GM19025 (cell line): ENCODE measurements at regions not wholly inside any gene's neighbourhood (a gene's known extent, or its start where the extent isn't known, plus 50 kb on each side); places are given as distances from the start of the nearest gene placed in this dataset.

ENCODE experiments used
- ATAC-seq: cut with Tn5 transposase; IDR thresholded peaks from one replicate; pipeline ENCODE4 v1.9.1; 2021; ENCODE audit warnings: mild to moderate bottlenecking, low read depth, moderate library complexity; ENCODE audit not compliant: unreplicated experiment

- ATAC-seq: no peak
Observed at GRCh38 chr22:49592780-49593501, 234.7 kb downstream of the BRD1 start.

DNA sequence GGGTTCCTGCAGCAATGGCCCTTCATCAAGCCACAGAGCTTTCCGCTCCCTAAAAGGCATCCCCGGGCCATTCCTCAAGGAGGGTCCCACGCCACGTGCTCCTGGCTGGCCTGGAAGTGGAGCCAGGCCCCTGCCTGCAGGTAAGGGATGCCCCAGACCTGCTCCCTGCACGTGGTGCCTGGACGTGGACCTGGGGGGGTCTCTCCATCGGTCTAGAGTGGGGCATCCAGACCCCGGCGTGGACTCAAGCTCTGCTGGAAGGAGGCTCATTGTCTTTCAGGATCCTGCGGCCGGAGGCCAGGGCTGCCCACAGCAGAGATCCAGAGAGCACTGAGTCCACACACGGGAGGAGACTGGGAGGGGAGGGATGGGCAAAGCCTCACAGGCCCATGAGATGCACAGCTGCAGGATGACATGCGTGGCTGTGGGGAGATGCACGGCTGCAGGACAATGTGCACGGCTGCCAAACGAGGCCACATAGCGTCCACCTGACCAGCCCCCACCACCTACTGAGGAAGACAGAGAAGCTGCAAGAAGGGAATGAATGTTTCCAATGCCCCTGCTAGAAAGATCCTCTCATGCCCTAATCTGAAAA, 236.7 kb downstream of the BRD1 start:
- ATAC-seq: no peak

- no peak for ATAC-seq
Observed at GRCh38 chr22:49590381-49590780, 237.3 kb downstream of the BRD1 start.

DNA sequence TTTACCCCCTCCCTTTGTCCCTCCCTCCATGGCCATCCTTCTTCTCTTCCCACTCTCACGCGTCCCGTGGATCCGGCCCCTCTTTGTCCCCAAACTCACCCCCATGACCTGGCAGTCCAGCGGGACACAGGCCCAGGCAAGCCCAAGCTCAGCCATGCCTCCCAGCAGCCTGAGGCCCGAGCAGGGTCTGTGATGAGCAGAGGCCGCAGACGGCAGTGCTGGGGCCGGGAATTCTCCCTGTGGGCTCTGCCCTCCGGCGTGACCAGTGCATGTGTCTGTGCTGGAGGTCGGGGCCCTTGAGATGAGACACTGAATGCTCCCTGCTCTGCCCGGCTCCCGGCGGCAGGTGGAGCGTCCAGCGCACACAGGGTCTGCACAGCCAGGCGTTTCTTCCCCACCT, 237.9 kb downstream of the BRD1 start:
- no peak for ATAC-seq

DNA sequence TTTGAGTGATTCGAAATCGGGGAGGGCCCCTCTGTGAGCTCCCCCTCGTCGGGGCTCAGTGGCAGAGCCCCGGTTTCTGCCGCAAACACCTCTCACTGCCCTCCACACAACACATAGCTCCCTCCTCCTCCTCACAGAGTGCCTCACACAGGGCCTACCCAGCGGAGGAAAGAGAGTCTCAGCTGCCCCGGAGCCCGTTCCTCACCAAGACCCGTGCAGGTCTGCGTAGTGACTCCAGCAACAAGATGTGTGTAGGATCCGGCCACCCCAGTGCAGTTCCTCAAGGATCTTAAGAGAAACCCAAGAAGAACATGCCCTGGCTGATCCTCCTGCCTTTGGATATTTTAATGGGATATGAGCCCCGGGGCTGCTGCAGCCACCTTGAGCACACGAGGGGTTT, 238.4 kb downstream of the BRD1 start:
- ATAC-seq: no peak

DNA sequence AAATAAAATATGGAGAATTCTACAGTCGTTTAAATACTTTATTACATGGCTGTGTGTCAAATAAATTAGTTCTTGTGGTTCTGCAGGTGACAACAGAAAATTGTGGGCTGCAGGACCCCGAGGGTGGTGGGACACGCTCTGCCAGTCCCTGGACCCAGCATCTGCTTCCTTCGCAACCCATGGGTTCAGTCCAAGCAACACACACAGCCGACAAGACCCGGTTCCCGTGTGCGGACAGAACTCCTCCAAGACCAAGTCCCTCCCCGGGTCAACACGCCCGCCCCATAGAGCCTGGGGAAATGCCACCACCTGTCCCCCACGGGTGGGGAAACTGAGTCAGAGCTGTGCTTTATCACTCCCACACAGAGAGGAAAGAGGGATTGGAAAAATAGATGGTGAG, 238.9 kb downstream of the BRD1 start:
- no peak for ATAC-seq

GRCh38 chr22:49587987-49588386, 239.7 kb downstream of the BRD1 start:
- ATAC-seq: no peak

GRCh38 chr22:49587421-49587820, 240.3 kb downstream of the BRD1 start:
- ATAC-seq: no peak

- no peak for ATAC-seq
Observed at GRCh38 chr22:49586873-49587272, 240.8 kb downstream of the BRD1 start.

DNA sequence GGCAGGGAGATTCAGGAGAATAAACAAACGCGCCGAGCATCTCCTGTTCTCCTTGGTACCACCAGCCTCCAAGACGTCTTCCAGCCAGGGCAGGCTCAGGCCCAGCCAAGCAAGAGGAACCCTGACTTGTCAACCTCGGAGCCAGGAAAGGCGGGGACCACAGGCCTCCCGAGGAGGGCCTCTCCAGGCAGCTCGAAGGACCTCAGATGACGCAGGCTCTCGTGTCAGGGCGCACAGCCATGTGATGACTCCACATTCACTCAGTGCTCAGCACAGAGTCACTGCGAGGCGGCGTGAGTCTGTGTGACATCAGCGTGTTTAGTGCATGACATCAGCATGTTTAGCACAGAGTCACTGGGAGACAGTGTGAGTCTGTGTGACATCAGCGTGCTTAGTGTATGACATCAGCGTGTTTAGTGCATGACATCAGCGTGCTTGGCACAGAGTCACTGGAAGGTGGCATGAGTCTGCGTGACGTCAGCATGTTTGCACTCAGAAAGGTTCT, 241.4 kb downstream of the BRD1 start:
- no peak for ATAC-seq

GRCh38 chr22:49585461-49586243, 242.0 kb downstream of the BRD1 start:
- no peak for ATAC-seq

DNA sequence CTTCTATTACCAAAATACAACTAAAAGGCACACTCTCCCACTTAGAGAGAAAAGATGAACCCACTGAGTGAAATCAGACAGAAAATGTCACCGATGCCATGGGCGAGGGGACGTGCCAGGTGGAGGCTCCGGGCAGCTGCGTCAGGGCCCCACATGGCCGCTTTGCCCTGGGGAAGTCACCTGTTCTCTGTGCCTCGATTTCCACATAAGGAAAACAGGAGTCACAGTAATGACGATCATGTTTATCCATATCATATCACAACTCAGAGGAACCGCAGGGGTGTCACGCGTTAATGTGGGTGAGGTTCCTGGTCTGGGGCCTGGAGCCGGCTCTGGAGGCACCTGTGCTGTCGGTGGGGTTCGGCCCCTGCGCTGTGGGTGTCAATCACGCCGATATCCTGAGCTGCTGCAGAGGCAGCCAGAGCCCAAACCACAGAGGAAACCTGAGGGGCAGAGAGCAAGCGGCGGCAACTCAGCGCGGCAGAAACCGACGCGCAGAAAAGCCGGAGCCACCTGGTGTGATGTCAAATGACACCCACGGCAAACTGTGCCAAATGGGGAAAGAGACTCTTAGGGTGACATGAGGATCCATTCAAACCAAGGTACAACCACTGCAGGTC, 243.7 kb downstream of the BRD1 start:
- no peak for ATAC-seq

- ATAC-seq: no peak
Observed at GRCh38 chr22:49583341-49583740, 244.3 kb downstream of the BRD1 start.

GRCh38 chr22:49582678-49583077, 245.0 kb downstream of the BRD1 start:
- no peak for ATAC-seq

DNA sequence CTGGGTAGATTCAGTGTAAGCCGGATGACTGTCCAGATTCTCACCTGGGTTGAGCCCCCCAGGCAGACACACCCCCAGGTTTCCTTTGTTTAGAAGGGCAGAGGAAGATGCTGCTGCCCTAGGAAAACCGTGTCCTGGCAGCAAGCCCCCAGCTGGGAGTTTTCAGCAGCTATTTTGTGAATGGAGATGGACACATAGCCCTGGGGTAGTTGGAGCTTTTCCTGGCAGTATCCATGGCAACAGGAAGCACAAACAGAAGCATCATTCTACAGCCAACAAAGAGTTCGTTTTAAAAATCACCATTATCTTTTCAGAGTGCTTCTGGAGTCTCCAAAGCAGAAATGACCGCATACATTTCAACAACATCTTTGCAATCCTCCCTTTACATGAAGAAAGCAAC, 245.5 kb downstream of the BRD1 start:
- ATAC-seq: no peak

GRCh38 chr22:49580024-49580423, 247.6 kb downstream of the BRD1 start:
- no peak for ATAC-seq

GRCh38 chr22:49577168-49578060, 250.3 kb downstream of the BRD1 start:
- ATAC-seq: no peak

DNA sequence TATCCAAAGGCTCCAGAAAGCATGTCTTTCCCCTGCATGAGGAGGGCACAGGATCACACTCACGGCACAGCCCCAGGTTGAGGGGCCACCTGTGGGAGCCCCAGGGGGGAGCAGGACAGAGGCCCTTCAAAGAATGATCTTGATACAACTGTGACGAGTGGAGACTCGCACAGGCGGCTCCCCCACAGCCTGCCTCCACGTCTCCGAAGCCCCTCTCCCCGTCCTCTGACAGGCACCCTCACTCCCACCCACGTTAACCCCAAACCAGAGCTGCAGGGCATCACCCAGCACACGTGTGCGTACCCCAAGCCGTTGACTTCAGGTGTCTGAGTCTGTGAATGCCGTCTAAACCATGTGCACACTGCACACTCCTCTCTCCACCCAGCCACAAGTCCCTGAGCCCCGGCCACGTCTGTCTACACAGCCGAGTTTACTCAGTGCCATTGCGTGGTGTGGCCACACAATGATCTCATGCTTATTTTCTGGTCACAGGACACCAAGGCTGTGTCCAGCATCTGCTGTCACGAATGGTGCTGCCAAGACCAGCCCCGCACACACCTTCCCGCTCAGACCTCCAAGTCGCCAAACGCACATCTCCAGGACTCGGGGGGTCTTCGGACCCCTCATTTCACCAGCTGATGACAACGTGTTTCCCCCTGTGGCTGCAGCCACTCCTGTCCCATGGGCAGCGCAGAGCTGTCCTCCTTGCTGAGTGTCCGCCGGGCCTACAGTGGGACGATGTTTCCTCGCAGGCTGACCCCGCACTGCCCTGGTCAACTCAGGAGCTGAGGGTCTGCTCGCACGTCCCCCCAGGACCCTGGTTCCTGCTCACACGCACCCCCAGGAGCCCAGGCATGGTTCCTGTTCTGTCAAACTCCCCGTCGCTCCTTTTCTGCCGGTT, 251.2 kb downstream of the BRD1 start:
- no peak for ATAC-seq

DNA sequence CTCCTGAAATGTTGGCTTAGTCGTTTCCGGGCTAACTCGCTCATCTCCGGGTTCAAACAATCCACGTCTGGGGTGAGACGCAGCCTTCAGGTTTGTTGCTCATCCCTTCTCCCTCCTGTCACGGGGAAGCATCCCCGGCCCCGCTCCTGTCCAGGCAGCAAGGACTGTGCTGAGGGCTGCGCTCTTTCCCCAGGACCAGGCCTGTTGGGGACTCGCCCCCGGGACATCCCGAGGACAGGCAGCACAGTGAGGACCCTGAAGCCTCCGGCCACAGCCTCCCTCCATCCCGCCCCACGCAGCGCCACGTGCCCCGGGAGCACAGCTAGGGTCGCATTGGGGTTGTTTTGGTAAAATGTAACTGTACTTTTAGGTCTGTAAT, 252.0 kb downstream of the BRD1 start:
- no peak for ATAC-seq
